A549 (cell line): ENCODE measurements at regions not wholly inside any gene's neighbourhood (a gene's known extent, or its start where the extent isn't known, plus 50 kb on each side); places are given as distances from the start of the nearest gene placed in this dataset.

Experiments
- ATAC-seq, 2 experiments: fragments of 200-7000 bp in 1 of 2; fragments of >200 bp in 1 of 2; cut with Nextera tagmentation in 1 of 2; cut with Tn5 transposase in 1 of 2; 3 replicates each; pipeline versions ENCODE4 v1.8.0 to v1.9.1; 2018 to 2020; ENCODE audit warnings: mild to moderate bottlenecking in 1 of 2, moderate library complexity in 1 of 2
- CTCF ChIA-PET: fragments of 300-600 bp; sonication (Branson Sonifier 250); formaldehyde crosslinking; extraction: SDS; loops from one replicate; lab custom pipeline; 2021; ENCODE audit warnings: antibody characterized with exemption, inconsistent platforms; lab: Yijun Ruan, JAX
- POLR2A ChIA-PET: fragments of 350-600 bp; formaldehyde crosslinking; extraction: SDS; loops from one replicate; lab custom pipeline; 2021; ENCODE audit warnings: antibody characterized with exemption, inconsistent platforms; lab: Yijun Ruan, JAX
- DNase-seq, 2 experiments: peaks; one replicate each; pipeline versions ENCODE4 v3.0.0 to v3.0.0-alpha.2; 2011 to 2016; ENCODE audit warnings: low read depth in 1 of 2, low spot score in 1 of 2
- FAIRE-seq: peaks from 2 replicates; lab custom pipeline; 2011; peaks lifted over from hg19 to GRCh38; lab: Jason Lieb, UNC
- H3K27ac ChIP-seq, 2 experiments: fragments of >200 bp; sonication (Bioruptor Twin); formaldehyde crosslinking; 3 replicates each; pipeline ENCODE4 v1.5.1; 2016 to 2017
- H3K4me1 ChIP-seq: fragments of >200 bp; sonication (Bioruptor Twin); formaldehyde crosslinking; 3 replicates; pipeline ENCODE4 v1.6.1; 2016
- H3K4me2 ChIP-seq: fragments of >200 bp; sonication (Bioruptor Twin); formaldehyde crosslinking; 3 replicates; pipeline ENCODE4 v1.6.1; 2016
- H3K4me3 ChIP-seq: fragments of >200 bp; sonication (Bioruptor Twin); formaldehyde crosslinking; 3 replicates; pipeline ENCODE4 v1.5.1; 2016
- H3K9me3 ChIP-seq: fragments of >200 bp; sonication (Bioruptor Twin); formaldehyde crosslinking; 3 replicates; pipeline ENCODE4 v1.6.1; 2016
- BHLHE40 ChIP-seq: IDR thresholded peaks from 2 replicates; pipeline ENCODE4 v1.6.1; 2012; ENCODE audit warnings: low read depth, low read length, inconsistent platforms
- CBX2 ChIP-seq: fragments of 200-600 bp; sonication (generic); IDR thresholded peaks from 2 replicates; pipeline ENCODE4 v1.6.1; 2016; ENCODE audit warnings: low read depth, mild to moderate bottlenecking, borderline replicate concordance
- CBX8 ChIP-seq: fragments of 200-600 bp; sonication (generic); IDR thresholded peaks from 2 replicates; pipeline ENCODE4 v1.6.1; 2016
- EHMT2 ChIP-seq: fragments of 200-600 bp; sonication (generic); IDR thresholded peaks from 2 replicates; pipeline ENCODE4 v1.6.1; 2016; ENCODE audit warnings: antibody characterized with exemption, low read depth, mild to moderate bottlenecking, moderate library complexity
- HDAC2 ChIP-seq: fragments of 200-600 bp; sonication (generic); IDR thresholded peaks from 2 replicates; pipeline ENCODE4 v1.6.1; 2016
- MAFK ChIP-seq: fragments of 450-650 bp; IDR thresholded peaks from 2 replicates; pipeline ENCODE4 v1.6.1; 2014; ENCODE audit not compliant: partially characterized antibody
- MAZ ChIP-seq: fragments of 150-350 bp; IDR thresholded peaks from 2 replicates; pipeline ENCODE4 v1.6.1; 2014; ENCODE audit warnings: antibody characterized with exemption, low read depth, low read length, borderline replicate concordance
- MYC ChIP-seq: IDR thresholded peaks from 2 replicates; pipeline ENCODE4 v1.6.1; 2012; ENCODE audit warnings: mild to moderate bottlenecking, inconsistent platforms, low read length, improper control_type of control experiment, borderline replicate concordance
- NFE2L2 ChIP-seq: fragments of 150-350 bp; conservative IDR thresholded peaks from 2 replicates; pipeline ENCODE4 v1.6.1; 2014; ENCODE audit warnings: low read length
- RAD21 ChIP-seq, 2 experiments: fragments of >200 bp in 1 of 2; sonication (Bioruptor Twin) in 1 of 2; formaldehyde crosslinking in 1 of 2; IDR thresholded peaks in 1 of 2; conservative IDR thresholded peaks in 1 of 2; 2 replicates in 1 of 2; 3 replicates in 1 of 2; pipeline ENCODE4 v1.6.1; 2012 to 2018; ENCODE audit warnings: inconsistent platforms in 1 of 2
- RFX5 ChIP-seq: fragments of 450-650 bp; IDR thresholded peaks from 2 replicates; pipeline ENCODE4 v1.7.1; 2014; ENCODE audit warnings: antibody characterized with exemption, mild to moderate bottlenecking, moderate library complexity
- RNF2 ChIP-seq: fragments of 200-600 bp; sonication (generic); IDR thresholded peaks from 2 replicates; pipeline ENCODE4 v1.6.1; 2016; ENCODE audit warnings: low read depth, mild to moderate bottlenecking, antibody characterized with exemption, moderate library complexity, borderline replicate concordance
- SMC3 ChIP-seq: fragments of >200 bp; sonication (Bioruptor Twin); formaldehyde crosslinking; IDR thresholded peaks from 3 replicates; pipeline ENCODE4 v1.6.1; 2018; ENCODE audit warnings: inconsistent platforms
- TFCP2L1 ChIP-seq: fragments of 250-450 bp; sonication (Bioruptor Pico); IDR thresholded peaks from 2 replicates; pipeline ENCODE4 v1.5.0; 2021; ENCODE audit warnings: mild to moderate bottlenecking
- WGBS: methylation state at CpG from one replicate; pipeline ENCODE4 v1.1.6; 2017; ENCODE audit errors: missing lambda C conversion rate; 5-methylcytosine and 5-hydroxymethylcytosine counted together
- TF ChIP-seq, protein P1 (sequence below): fragments of >200 bp; sonication (Bioruptor Twin); formaldehyde crosslinking; IDR thresholded peaks from 3 replicates; pipeline ENCODE4 v1.6.1; 2016
- TF ChIP-seq, protein P2 (sequence below): fragments of 250-450 bp; sonication (Bioruptor Pico); IDR thresholded peaks from 2 replicates; pipeline ENCODE4 v1.5.0; 2021; ENCODE audit warnings: mild to moderate bottlenecking, moderate library complexity, borderline replicate concordance
- TF ChIP-seq, protein P3 (sequence below): fragments of >200 bp; sonication (Bioruptor Twin); formaldehyde crosslinking; IDR thresholded peaks from 3 replicates; pipeline ENCODE4 v1.5.1; 2016
- TF ChIP-seq, protein P4 (sequence below): IDR thresholded peaks from 2 replicates; pipeline ENCODE4 v1.6.1; 2012

DNA sequence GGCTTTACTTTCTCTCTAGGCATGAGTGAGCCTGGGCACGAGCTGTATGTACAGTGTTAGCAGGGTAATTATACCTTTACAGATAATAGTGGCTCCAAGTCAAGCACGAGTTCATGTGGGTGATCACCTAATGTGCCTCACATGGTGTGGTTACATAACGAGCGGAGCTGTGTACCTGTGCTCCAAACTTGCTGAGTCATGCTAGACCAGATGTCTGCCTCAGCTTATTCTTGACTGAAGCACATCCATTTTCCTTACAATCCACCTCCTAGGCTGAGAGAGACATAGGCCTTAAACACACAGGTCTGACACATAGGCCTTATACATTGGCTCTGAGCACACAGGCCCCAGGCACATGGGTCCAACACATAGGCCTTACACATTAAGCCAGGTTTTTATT is 426.6 kb downstream of the GPAT3 start:
- no peak for ATAC-seq
- DNase-seq: no peak
- Histone ChIP-seq H3K4me3 (no peak overlapping the region), H3K27ac (peak overlapping the region in 1 of 2 experiments; percentile 33; a peak in 1 of 6 replicates), H3K4me1 (no peaks in the 10 kb centered on the region), H3K9me3 (0 out of 3 replicates have a peak, but pooled peaks cover 6% of the 10 kb centered on the region), H3K4me2 (no peak overlapping the region)
- POLR2A ChIA-PET: no interaction called here
- FAIRE-seq: no peak
- CTCF ChIA-PET: interaction anchor here (0.7 to 4.8 kb wide), 7 partner anchors 10 to 203 kb away, joined by 3 to 33 read pairs (median 4); no protein-coding TSS in a partner anchor
- 73% methylated on average over 4 of the region's 4 CpGs for WGBS
- TF ChIP-seq MAFK (peak; percentile 80), CBX8 (no peak), RNF2 (no peak), HDAC2 (no peak), NFE2L2 (peak; percentile 74), RAD21 (conservative IDR thresholded peaks at IDR 0.05 in 1 of 2, IDR thresholded peaks at IDR 0.05 in 1 of 2) (no peak)

DNA sequence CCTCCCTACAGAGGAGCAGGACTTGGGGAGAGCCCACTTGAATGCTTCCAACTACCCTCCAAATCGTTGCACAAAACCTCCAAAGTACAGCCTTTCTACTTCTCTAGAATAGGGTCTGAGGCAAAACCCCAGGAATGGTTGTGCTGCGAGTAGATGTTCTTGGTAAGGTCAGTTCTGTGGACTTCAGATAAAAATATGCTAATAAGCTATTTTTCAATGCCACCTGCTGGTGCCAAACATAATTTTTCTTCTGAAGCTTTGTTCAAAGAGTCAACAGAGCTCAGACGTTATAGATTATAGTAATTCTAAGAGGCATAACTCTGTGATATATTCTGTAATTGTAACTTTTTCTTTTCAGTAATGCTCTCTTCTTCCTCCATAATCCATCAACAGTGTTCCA is 425.7 kb downstream of the GPAT3 start:
- ATAC-seq (peak in 1 of 2 experiments; percentile 35; a peak in 1 of 6 replicates), FAIRE-seq (no peak)
- POLR2A ChIA-PET: interaction anchor here (0.6 kb wide), 1 partner anchor 193 kb away, joined by 4 read pairs; no protein-coding TSS in a partner anchor

DNA sequence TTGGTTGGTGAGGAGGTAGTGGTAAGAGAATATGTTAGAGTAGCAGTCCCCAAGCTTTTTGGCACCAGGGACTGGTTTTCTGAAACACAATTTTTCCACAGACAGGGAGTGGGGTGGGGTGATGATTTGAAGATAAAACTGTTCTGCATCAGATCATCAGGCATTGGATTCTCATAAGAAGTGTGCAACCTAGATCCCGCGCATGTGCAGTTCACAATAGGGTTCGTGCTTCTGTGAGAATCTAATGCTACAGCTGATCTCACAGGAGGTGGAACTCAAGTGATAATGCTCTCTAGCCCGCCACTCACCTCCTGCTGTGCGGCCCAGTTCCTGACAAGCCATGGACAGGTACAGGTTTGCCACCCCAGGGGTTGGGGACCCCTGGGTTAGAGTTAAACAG is 423.3 kb downstream of the GPAT3 start:
- H3K4me2 ChIP-seq: no peak overlapping the region
- H3K9me3 ChIP-seq: no peaks in the 10 kb centered on the region
- H3K27ac ChIP-seq: no peak overlapping the region
- FAIRE-seq: no peak
- H3K4me3 ChIP-seq: no peak overlapping the region
- POLR2A ChIA-PET: no interaction called here
- no peak for DNase-seq
- no peak for TF ChIP-seq NFE2L2
- TF ChIP-seq, protein P1, sequence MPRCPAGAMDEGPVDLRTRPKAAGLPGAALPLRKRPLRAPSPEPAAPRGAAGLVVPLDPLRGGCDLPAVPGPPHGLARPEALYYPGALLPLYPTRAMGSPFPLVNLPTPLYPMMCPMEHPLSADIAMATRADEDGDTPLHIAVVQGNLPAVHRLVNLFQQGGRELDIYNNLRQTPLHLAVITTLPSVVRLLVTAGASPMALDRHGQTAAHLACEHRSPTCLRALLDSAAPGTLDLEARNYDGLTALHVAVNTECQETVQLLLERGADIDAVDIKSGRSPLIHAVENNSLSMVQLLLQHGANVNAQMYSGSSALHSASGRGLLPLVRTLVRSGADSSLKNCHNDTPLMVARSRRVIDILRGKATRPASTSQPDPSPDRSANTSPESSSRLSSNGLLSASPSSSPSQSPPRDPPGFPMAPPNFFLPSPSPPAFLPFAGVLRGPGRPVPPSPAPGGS: no peak
- TF ChIP-seq MAZ: no peak
- TF ChIP-seq EHMT2: no peak
- no peak for TF ChIP-seq CBX2
- TF ChIP-seq, protein P2, sequence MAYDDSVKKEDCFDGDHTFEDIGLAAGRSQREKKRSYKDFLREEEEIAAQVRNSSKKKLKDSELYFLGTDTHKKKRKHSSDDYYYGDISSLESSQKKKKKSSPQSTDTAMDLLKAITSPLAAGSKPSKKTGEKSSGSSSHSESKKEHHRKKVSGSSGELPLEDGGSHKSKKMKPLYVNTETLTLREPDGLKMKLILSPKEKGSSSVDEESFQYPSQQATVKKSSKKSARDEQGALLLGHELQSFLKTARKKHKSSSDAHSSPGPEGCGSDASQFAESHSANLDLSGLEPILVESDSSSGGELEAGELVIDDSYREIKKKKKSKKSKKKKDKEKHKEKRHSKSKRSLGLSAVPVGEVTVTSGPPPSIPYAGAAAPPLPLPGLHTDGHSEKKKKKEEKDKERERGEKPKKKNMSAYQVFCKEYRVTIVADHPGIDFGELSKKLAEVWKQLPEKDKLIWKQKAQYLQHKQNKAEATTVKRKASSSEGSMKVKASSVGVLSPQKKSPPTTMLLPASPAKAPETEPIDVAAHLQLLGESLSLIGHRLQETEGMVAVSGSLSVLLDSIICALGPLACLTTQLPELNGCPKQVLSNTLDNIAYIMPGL (CRISPR knock-in tag): no peak
- no peak for TF ChIP-seq CBX8
- no peak for TF ChIP-seq TFCP2L1 (CRISPR knock-in tag)
- no peak for TF ChIP-seq RFX5
- TF ChIP-seq BHLHE40: no peak
- no peak for TF ChIP-seq MYC
- CTCF ChIA-PET: interaction anchor here (1.9 to 4.8 kb wide), 2 partner anchors 189 to 314 kb away, joined by 7 to 33 read pairs; no protein-coding TSS in a partner anchor
- 87% methylated on average over 5 of the region's 5 CpGs for WGBS
- no peak for ATAC-seq
- no peaks in the 10 kb centered on the region for H3K4me1 ChIP-seq

More for the DNA sequence above, 425.7 kb downstream of the GPAT3 start:
- peak in 1 of 2 experiments; percentile 21 for DNase-seq
- Histone ChIP-seq H3K4me1 (no peaks in the 10 kb centered on the region), H3K4me2 (no peak overlapping the region), H3K27ac (no peak overlapping the region), H3K9me3 (0 out of 3 replicates have a peak, but pooled peaks cover 6% of the 10 kb centered on the region), H3K4me3 (no peak overlapping the region)
- CTCF ChIA-PET: interaction anchor here (0.6 to 4.8 kb wide), 15 partner anchors 44 to 552 kb away, joined by 3 to 33 read pairs (median 3); no protein-coding TSS in a partner anchor
- WGBS: 14% methylated on average over 3 of the region's 3 CpGs
- TF ChIP-seq, protein P3, sequence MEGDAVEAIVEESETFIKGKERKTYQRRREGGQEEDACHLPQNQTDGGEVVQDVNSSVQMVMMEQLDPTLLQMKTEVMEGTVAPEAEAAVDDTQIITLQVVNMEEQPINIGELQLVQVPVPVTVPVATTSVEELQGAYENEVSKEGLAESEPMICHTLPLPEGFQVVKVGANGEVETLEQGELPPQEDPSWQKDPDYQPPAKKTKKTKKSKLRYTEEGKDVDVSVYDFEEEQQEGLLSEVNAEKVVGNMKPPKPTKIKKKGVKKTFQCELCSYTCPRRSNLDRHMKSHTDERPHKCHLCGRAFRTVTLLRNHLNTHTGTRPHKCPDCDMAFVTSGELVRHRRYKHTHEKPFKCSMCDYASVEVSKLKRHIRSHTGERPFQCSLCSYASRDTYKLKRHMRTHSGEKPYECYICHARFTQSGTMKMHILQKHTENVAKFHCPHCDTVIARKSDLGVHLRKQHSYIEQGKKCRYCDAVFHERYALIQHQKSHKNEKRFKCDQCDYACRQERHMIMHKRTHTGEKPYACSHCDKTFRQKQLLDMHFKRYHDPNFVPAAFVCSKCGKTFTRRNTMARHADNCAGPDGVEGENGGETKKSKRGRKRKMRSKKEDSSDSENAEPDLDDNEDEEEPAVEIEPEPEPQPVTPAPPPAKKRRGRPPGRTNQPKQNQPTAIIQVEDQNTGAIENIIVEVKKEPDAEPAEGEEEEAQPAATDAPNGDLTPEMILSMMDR: peak; percentile 50
- TF ChIP-seq RAD21 (conservative IDR thresholded peaks at IDR 0.05 in 1 of 2, IDR thresholded peaks at IDR 0.05 in 1 of 2) (peak; percentile 62 to 72), SMC3 (peak; percentile 72), MAFK (no peak)
- TF ChIP-seq, protein P4, sequence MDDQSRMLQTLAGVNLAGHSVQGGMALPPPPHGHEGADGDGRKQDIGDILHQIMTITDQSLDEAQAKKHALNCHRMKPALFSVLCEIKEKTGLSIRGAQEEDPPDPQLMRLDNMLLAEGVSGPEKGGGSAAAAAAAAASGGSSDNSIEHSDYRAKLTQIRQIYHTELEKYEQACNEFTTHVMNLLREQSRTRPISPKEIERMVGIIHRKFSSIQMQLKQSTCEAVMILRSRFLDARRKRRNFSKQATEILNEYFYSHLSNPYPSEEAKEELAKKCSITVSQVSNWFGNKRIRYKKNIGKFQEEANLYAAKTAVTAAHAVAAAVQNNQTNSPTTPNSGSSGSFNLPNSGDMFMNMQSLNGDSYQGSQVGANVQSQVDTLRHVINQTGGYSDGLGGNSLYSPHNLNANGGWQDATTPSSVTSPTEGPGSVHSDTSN: no peak
